WTC11 (cell line): ENCODE measurements at regions not wholly inside any gene's neighbourhood (a gene's known extent, or its start where the extent isn't known, plus 50 kb on each side); places are given as distances from the start of the nearest gene placed in this dataset.
A peak's percentile ranks its signal among the peaks of the same experiment; 100 is the strongest.

Source experiments
- ATAC-seq: fragments of 200-7000 bp; cut with Tn5 transposase; 2 replicates; pipeline ENCODE4 v1.10.0; 2021; ENCODE audit warnings: mild to moderate bottlenecking, moderate library complexity
- CTCF ChIA-PET: fragments of 300-600 bp; sonication (Branson Sonifier 250); formaldehyde crosslinking; loops from one replicate; lab custom pipeline; 2021; ENCODE audit warnings: antibody characterized with exemption; lab: Charles Lee
- POLR2A ChIA-PET: fragments of 350-600 bp; sonication (Branson Sonifier 250); formaldehyde crosslinking; loops from one replicate; lab custom pipeline; 2021; ENCODE audit warnings: antibody characterized with exemption; lab: Charles Lee
- DNase-seq: peaks from one replicate; pipeline ENCODE4 v3.0.0; 2021; ENCODE audit warnings: low spot score
- H3K27ac Mint-ChIP-seq: 2 replicates; pipeline ENCODE4 v1.8.0; 2021; ENCODE audit warnings: mixed read lengths
- H3K27me3 Mint-ChIP-seq: 2 replicates; pipeline ENCODE4 v1.8.0; 2021; ENCODE audit warnings: low read depth, mild to moderate bottlenecking, moderate library complexity, mixed read lengths
- H3K36me3 Mint-ChIP-seq: 2 replicates; pipeline ENCODE4 v1.8.0; 2021; ENCODE audit warnings: mixed read lengths
- H3K4me1 Mint-ChIP-seq: 2 replicates; pipeline ENCODE4 v1.8.0; 2022; ENCODE audit warnings: mixed read lengths
- H3K4me3 Mint-ChIP-seq: 2 replicates; pipeline ENCODE4 v1.8.0; 2021; ENCODE audit warnings: mild to moderate bottlenecking, moderate library complexity, mixed read lengths
- H3K9me3 Mint-ChIP-seq: 2 replicates; pipeline ENCODE4 v1.8.0; 2021; ENCODE audit warnings: mixed read lengths
- CDX4 ChIP-seq: fragments of 250-450 bp; sonication (Bioruptor Pico); IDR thresholded peaks from 2 replicates; pipeline ENCODE4 v1.9.0; 2021; ENCODE audit warnings: moderate library complexity, mild to moderate bottlenecking, inconsistent platforms, borderline replicate concordance
- CREM ChIP-seq: sonication (generic); formaldehyde crosslinking; IDR thresholded peaks from 2 replicates; pipeline ENCODE4 v1.8.1; 2022; ENCODE audit warnings: mild to moderate bottlenecking, missing genetic modification reagents, moderate library complexity
- ETV6 ChIP-seq: sonication (generic); formaldehyde crosslinking; IDR thresholded peaks from 2 replicates; pipeline ENCODE4 v1.8.1; 2022; ENCODE audit warnings: mild to moderate bottlenecking, missing genetic modification reagents
- GABPB1 ChIP-seq: sonication (generic); formaldehyde crosslinking; IDR thresholded peaks from 2 replicates; pipeline ENCODE4 v1.8.1; 2023; ENCODE audit warnings: mild to moderate bottlenecking, missing genetic modification reagents
- MYBL2 ChIP-seq: sonication (generic); formaldehyde crosslinking; IDR thresholded peaks from 2 replicates; pipeline ENCODE4 v1.8.1; 2023; ENCODE audit warnings: mild to moderate bottlenecking, moderate library complexity, missing genetic modification reagents
- NFYB ChIP-seq: sonication (generic); formaldehyde crosslinking; conservative IDR thresholded peaks from 2 replicates; pipeline ENCODE4 v1.8.0; 2022; ENCODE audit warnings: low read depth, missing genetic modification reagents
- NR3C1 ChIP-seq: sonication (generic); formaldehyde crosslinking; conservative IDR thresholded peaks from 2 replicates; pipeline ENCODE4 v1.8.1; 2023; ENCODE audit warnings: low read depth, mild to moderate bottlenecking, missing genetic modification reagents
- SMAD3 ChIP-seq: sonication (generic); formaldehyde crosslinking; IDR thresholded peaks from 2 replicates; pipeline ENCODE4 v1.8.0; 2022; ENCODE audit warnings: missing genetic modification reagents, mild to moderate bottlenecking, borderline replicate concordance
- SOX15 ChIP-seq: fragments of 250-450 bp; sonication (Bioruptor Pico); IDR thresholded peaks from 2 replicates; pipeline ENCODE4 v1.9.0; 2021; ENCODE audit warnings: mild to moderate bottlenecking
- SP1 ChIP-seq: sonication (generic); formaldehyde crosslinking; conservative IDR thresholded peaks from 2 replicates; pipeline ENCODE4 v1.8.1; 2022; ENCODE audit warnings: missing genetic modification reagents
- TCF7 ChIP-seq: sonication (generic); formaldehyde crosslinking; IDR thresholded peaks from 2 replicates; pipeline ENCODE4 v1.8.0; 2022; ENCODE audit warnings: mild to moderate bottlenecking, low read depth, missing genetic modification reagents, moderate library complexity
- TP53 ChIP-seq: sonication (generic); formaldehyde crosslinking; IDR thresholded peaks from 2 replicates; pipeline ENCODE4 v1.8.1; 2023; ENCODE audit warnings: mild to moderate bottlenecking, missing genetic modification reagents
- ZBTB21 ChIP-seq: sonication (generic); formaldehyde crosslinking; IDR thresholded peaks from 2 replicates; pipeline ENCODE4 v1.8.1; 2023; ENCODE audit warnings: mild to moderate bottlenecking, missing genetic modification reagents, borderline replicate concordance
- ZNF121 ChIP-seq: sonication (generic); formaldehyde crosslinking; IDR thresholded peaks from 2 replicates; pipeline ENCODE4 v1.8.0; 2023; ENCODE audit warnings: missing genetic modification reagents
- ZNF219 ChIP-seq: sonication (generic); formaldehyde crosslinking; IDR thresholded peaks from 2 replicates; pipeline ENCODE4 v1.8.0; 2023; ENCODE audit warnings: missing genetic modification reagents, mild to moderate bottlenecking, borderline replicate concordance
- ZNF263 ChIP-seq: sonication (generic); formaldehyde crosslinking; IDR thresholded peaks from 2 replicates; pipeline ENCODE4 v1.8.1; 2022; ENCODE audit warnings: low read depth, mild to moderate bottlenecking, moderate library complexity, missing genetic modification reagents
- ZNF396 ChIP-seq: fragments of 250-450 bp; sonication (Bioruptor Pico); IDR thresholded peaks from 2 replicates; pipeline ENCODE4 v1.8.0; 2021; ENCODE audit warnings: mild to moderate bottlenecking, moderate library complexity, borderline replicate concordance
- TF ChIP-seq, protein P1 (sequence below): fragments of 200-600 bp; IDR thresholded peaks from 2 replicates; pipeline ENCODE4 v1.8.0; 2022; ENCODE audit warnings: antibody characterized with exemption
- TF ChIP-seq, protein P2 (sequence below): fragments of 250-450 bp; sonication (Bioruptor Pico); IDR thresholded peaks from 2 replicates; pipeline ENCODE4 v1.9.0; 2021; ENCODE audit warnings: mild to moderate bottlenecking

GRCh38 chr4:97504713-97505112, 638.6 kb downstream of the STPG2 start:
- no peaks in the 10 kb centered on the region for H3K36me3 Mint-ChIP-seq
- no peak for DNase-seq
- POLR2A ChIA-PET, result interaction anchor here (0.7 kb wide), 1 partner anchor 12 kb away, joined by 3 read pairs; no protein-coding TSS in a partner anchor
- peak overlapping the region; percentile 88 for H3K27ac Mint-ChIP-seq
- H3K27me3 Mint-ChIP-seq, result no peaks in the 10 kb centered on the region
- CTCF ChIA-PET, result no interaction called here
- TF ChIP-seq ZNF121 (CRISPR knock-in tag) (no peak), NFYB (CRISPR knock-in tag) (no peak), NR3C1 (CRISPR knock-in tag) (no peak), CREM (CRISPR knock-in tag) (no peak), SOX15 (CRISPR knock-in tag) (no peak), TCF7 (CRISPR knock-in tag) (no peak), ZNF396 (CRISPR knock-in tag) (no peak), CDX4 (CRISPR knock-in tag) (no peak), ZNF219 (CRISPR knock-in tag) (no peak), ETV6 (CRISPR knock-in tag) (no peak), SP1 (CRISPR knock-in tag) (no peak), SMAD3 (CRISPR knock-in tag) (no peak), TP53 (CRISPR knock-in tag) (no peak), ZBTB21 (no peak), ZNF263 (CRISPR knock-in tag) (no peak), GABPB1 (CRISPR knock-in tag) (no peak)
- TF ChIP-seq, protein P1, sequence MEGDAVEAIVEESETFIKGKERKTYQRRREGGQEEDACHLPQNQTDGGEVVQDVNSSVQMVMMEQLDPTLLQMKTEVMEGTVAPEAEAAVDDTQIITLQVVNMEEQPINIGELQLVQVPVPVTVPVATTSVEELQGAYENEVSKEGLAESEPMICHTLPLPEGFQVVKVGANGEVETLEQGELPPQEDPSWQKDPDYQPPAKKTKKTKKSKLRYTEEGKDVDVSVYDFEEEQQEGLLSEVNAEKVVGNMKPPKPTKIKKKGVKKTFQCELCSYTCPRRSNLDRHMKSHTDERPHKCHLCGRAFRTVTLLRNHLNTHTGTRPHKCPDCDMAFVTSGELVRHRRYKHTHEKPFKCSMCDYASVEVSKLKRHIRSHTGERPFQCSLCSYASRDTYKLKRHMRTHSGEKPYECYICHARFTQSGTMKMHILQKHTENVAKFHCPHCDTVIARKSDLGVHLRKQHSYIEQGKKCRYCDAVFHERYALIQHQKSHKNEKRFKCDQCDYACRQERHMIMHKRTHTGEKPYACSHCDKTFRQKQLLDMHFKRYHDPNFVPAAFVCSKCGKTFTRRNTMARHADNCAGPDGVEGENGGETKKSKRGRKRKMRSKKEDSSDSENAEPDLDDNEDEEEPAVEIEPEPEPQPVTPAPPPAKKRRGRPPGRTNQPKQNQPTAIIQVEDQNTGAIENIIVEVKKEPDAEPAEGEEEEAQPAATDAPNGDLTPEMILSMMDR, result no peak
- TF ChIP-seq, protein P2, sequence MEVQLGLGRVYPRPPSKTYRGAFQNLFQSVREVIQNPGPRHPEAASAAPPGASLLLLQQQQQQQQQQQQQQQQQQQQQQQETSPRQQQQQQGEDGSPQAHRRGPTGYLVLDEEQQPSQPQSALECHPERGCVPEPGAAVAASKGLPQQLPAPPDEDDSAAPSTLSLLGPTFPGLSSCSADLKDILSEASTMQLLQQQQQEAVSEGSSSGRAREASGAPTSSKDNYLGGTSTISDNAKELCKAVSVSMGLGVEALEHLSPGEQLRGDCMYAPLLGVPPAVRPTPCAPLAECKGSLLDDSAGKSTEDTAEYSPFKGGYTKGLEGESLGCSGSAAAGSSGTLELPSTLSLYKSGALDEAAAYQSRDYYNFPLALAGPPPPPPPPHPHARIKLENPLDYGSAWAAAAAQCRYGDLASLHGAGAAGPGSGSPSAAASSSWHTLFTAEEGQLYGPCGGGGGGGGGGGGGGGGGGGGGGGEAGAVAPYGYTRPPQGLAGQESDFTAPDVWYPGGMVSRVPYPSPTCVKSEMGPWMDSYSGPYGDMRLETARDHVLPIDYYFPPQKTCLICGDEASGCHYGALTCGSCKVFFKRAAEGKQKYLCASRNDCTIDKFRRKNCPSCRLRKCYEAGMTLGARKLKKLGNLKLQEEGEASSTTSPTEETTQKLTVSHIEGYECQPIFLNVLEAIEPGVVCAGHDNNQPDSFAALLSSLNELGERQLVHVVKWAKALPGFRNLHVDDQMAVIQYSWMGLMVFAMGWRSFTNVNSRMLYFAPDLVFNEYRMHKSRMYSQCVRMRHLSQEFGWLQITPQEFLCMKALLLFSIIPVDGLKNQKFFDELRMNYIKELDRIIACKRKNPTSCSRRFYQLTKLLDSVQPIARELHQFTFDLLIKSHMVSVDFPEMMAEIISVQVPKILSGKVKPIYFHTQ (CRISPR knock-in tag), result no peak
- TF ChIP-seq, all 79 proteins: peak for 0
- Mint-ChIP-seq H3K4me1 (peaks cover 22% of the 10 kb centered on the region), H3K9me3 (no peaks in the 10 kb centered on the region), H3K4me3 (peak overlapping the region; percentile 31)
- ATAC-seq, result peak; percentile 56

GRCh38 chr4:97507587-97508245, 635.6 kb downstream of the STPG2 start:
- Mint-ChIP-seq H3K36me3 (no peaks in the 10 kb centered on the region), H3K27me3 (no peaks in the 10 kb centered on the region)
- ATAC-seq, result peak; percentile 51
- TF ChIP-seq MYBL2 (CRISPR knock-in tag), result no peak
- TF ChIP-seq, all 79 proteins: peak for 0
- no peak for DNase-seq
- H3K4me3 Mint-ChIP-seq, result no peak overlapping the region
- H3K4me1 Mint-ChIP-seq, result peaks cover 17% of the 10 kb centered on the region
- POLR2A ChIA-PET, result no interaction called here
- no peak overlapping the region for H3K27ac Mint-ChIP-seq
- H3K9me3 Mint-ChIP-seq, result no peaks in the 10 kb centered on the region
- CTCF ChIA-PET, result no interaction called here
